GM12865 (cell line): ENCODE measurements at regions not wholly inside any gene's neighbourhood (a gene's known extent, or its start where the extent isn't known, plus 50 kb on each side); places are given as distances from the start of the nearest gene placed in this dataset.

Experiments
- DNase-seq: peaks from one replicate; pipeline ENCODE4 v3.0.0; 2010; ENCODE audit warnings: low read depth
- H3K4me3 ChIP-seq: 2 replicates; pipeline ENCODE4 v1.5.1; 2011; ENCODE audit warnings: mild to moderate bottlenecking, low read depth, low read length, control low read depth
- TF ChIP-seq, protein P1 (sequence below): IDR thresholded peaks from 2 replicates; pipeline ENCODE4 v1.5.1; 2011; ENCODE audit warnings: low read length, control low read depth, low read depth, inconsistent platforms; ENCODE audit not compliant: insufficient read depth; ENCODE audit errors: missing control alignments

DNA sequence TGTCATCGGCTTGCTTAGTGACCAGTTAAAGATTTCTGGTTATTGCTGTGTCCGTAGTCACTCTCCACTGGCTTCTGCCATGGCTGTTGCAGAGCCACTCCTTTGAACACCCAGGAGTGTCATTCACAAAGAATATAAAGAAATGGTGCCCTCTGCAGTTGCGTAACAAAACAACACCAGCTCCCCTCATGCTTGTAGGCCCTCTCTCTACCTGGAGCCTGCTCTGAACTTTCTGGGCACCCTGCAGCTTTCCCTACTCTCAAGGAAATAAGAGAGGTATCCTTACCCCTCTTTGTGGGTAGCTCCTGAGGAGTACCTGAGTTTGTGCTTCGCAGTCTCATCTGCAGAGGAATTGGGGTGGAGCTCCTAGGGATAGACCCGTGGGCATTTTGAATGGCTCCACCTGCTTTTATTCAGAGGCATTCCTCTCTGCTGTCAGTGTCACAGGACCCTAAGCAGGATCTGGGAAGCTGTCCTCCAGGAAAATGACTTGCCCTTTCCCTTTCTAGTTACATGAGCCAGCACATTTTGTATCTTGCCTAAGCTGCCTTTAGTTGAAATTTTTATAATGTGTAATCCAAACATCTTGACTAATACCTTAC, 97.2 kb upstream of the TMEM260 start:
- peak; percentile 7 for DNase-seq
- TF ChIP-seq, protein P1, sequence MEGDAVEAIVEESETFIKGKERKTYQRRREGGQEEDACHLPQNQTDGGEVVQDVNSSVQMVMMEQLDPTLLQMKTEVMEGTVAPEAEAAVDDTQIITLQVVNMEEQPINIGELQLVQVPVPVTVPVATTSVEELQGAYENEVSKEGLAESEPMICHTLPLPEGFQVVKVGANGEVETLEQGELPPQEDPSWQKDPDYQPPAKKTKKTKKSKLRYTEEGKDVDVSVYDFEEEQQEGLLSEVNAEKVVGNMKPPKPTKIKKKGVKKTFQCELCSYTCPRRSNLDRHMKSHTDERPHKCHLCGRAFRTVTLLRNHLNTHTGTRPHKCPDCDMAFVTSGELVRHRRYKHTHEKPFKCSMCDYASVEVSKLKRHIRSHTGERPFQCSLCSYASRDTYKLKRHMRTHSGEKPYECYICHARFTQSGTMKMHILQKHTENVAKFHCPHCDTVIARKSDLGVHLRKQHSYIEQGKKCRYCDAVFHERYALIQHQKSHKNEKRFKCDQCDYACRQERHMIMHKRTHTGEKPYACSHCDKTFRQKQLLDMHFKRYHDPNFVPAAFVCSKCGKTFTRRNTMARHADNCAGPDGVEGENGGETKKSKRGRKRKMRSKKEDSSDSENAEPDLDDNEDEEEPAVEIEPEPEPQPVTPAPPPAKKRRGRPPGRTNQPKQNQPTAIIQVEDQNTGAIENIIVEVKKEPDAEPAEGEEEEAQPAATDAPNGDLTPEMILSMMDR, result no peak

DNA sequence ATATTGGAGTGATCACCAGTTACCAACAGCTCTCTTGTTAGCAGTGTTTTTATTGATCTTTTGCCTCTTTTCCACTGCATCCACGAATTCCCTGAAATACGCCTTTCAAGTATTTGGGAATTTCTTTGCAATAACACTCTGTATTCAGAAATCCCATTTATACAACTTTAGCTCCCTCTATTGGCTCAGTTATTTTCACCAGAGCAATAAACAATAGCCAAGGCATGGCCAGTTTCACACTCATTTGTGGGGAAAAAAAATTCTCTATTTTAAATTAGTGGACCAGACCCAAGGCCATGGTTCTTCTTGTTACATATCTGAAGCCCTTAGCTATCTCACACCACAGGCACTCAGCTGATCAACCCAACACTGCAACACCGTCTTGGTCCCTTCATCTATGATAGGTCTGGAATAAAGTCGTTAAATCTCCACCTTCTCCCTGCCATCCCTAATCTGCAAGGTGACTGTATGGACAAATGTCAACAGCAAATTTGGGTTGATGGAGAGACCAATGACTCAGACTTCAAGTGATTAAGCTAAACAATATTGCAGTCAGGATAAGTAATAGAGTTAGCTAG, 92.4 kb upstream of the TMEM260 start:
- TF ChIP-seq, protein P1, result no peak
- H3K4me3 ChIP-seq, result no peak overlapping the region
- no peak for DNase-seq

More for the DNA sequence above, 97.2 kb upstream of the TMEM260 start:
- no peak overlapping the region for H3K4me3 ChIP-seq

DNA sequence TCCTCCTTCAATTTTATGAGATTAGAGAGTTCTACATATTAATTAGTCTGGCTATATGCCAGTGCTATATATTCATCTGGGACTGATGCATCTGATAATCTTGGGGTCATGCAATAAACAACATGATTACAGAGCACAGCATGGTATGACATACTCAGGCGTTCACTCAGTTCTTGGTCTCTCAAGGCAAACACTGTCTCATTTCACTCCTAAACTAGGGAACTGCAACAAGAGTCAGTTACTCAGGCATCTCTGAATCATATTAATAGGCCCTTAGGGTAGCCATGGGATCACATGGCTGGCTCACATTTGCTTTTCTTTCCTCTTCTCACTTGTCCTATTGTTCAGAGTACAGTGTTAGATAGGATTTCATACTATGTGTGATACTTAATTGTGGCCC, 91.8 kb upstream of the TMEM260 start:
- no peak overlapping the region for H3K4me3 ChIP-seq
- TF ChIP-seq, protein P1, result no peak
- no peak for DNase-seq

DNA sequence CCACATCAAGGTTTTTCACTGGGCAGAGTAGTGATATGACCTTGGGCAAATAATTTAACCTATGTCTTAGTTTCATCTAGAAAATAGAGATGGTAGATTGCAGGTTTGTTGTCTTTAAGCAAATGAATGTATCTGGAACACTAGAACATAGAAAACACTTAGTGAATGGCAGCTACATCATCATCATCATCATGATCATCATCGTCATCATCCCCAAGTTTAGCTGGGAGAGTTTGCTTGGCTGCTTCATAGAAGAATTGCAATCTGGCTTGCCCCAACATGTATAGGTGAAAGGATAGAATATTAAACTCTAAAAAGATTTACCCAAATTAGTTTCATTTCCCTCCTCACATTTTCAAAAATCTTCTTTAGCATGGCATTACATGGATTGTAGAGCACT, 91.3 kb upstream of the TMEM260 start:
- H3K4me3 ChIP-seq, result no peak overlapping the region
- no peak for DNase-seq
- TF ChIP-seq, protein P1, result no peak

DNA sequence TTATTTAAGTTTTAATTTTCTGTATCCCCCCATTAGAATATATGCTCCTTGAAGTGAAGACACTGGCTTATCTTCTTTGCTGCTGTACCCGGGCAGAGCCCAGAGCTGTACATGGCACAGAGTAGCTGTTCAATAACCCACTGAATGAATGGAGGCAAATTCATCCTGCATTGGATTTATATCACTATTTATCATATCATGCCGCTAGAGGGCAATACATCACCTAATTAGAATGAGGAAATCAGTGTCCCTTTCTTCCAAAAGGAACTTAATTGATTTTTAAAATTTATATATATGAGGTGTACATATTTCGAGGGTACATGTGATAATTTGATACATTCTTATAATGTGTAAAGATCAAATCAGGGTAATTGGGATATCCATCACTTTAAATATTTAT, 89.2 kb upstream of the TMEM260 start:
- no peak overlapping the region for H3K4me3 ChIP-seq
- TF ChIP-seq, protein P1, result peak; percentile 29
- peak; percentile 34 for DNase-seq

DNA sequence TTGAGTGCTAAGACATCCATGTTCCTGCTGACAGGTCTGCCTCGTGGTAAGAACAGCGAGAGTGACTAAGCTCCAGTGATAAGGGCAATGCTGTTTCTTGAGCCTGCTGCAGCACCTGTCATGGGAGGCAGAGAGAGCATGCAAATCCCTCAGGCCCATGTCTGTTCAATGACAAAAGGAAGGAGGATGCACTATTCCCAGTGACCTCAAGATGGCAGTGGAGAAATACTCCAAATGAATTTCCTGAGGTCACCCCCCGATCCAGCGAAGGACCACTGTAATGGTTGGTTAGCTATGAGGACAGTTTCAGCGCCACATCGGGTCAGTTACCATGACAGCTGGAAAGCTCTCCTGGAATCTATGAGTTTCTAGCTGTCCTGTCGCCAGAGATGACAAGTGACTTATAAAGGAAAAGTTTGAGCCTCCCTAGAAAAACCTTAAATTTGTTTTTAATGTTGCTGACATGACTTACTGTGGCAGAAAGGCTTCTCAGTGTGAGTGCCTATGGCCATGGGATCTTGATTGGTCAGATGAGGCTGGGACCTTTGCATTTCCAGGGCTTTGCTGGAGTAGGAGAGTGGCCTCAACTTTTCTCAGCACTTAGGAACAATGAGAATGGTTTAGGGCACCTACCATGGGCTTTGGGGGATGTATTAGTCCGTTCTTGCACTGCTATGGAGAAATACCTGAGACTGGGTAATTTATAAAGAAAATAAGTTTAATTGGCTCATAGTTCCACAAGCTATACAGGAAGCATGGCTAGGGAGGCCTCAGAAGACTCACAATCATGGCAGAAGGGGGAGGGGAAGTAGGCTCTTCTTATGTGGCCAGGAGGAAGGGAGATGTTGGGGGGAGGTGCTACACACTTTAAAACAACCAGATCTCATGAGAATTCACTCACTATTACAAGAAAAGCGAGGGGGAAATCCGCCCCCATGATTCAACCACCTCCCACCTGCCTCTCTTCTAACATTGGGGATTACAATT, 88.0 kb upstream of the TMEM260 start:
- TF ChIP-seq, protein P1, result peak; percentile 65
- H3K4me3 ChIP-seq, result no peak overlapping the region
- peak; percentile 69 for DNase-seq
